Panc1 (cell line): ENCODE measurements at regions not wholly inside any gene's neighbourhood (a gene's known extent, or its start where the extent isn't known, plus 50 kb on each side); places are given as distances from the start of the nearest gene placed in this dataset.

Experiments used
- ATAC-seq: fragments of 200-7000 bp; cut with Tn5 transposase; 2 replicates; pipeline ENCODE4 v1.9.1; 2020; ENCODE audit warnings: mild to moderate bottlenecking, moderate library complexity
- BruUV-seq: library from RNA; stranded (reverse); fragments of 400-500 nt; replicated peaks from 2 replicates; lab custom pipeline; 2021; lab: Mats Ljungman, UMichigan
- CTCF ChIA-PET: fragments of 300-600 bp; sonication (Branson Sonifier 250); formaldehyde crosslinking; loops from one replicate; lab custom pipeline; 2022; ENCODE audit warnings: antibody characterized with exemption; lab: Charles Lee
- POLR2A ChIA-PET: fragments of 300-600 bp; sonication (Branson Sonifier 250); formaldehyde crosslinking; loops from one replicate; lab custom pipeline; 2022; ENCODE audit warnings: antibody characterized with exemption; lab: Charles Lee
- DNase-seq: peaks from one replicate; pipeline ENCODE4 v3.0.0-alpha.2; 2010; ENCODE audit warnings: low read depth, low spot score
- H3K27ac ChIP-seq: 2 replicates; pipeline ENCODE4 v1.5.1; 2011; ENCODE audit warnings: mild to moderate bottlenecking, low read length, inconsistent platforms
- H3K27me3 ChIP-seq: fragments of 200-500 bp; sonication (Bioruptor generic); 2 replicates; pipeline ENCODE4 v1.6.0; 2014; ENCODE audit warnings: low read length, inconsistent platforms; ENCODE audit not compliant: control insufficient read depth, insufficient read depth
- H3K36me3 ChIP-seq: fragments of 200-500 bp; sonication (Bioruptor generic); 2 replicates; pipeline ENCODE4 v1.5.1; 2014; ENCODE audit warnings: inconsistent platforms, mild to moderate bottlenecking, low read length, moderate library complexity; ENCODE audit not compliant: control insufficient read depth, insufficient read depth
- H3K4me1 ChIP-seq: 2 replicates; pipeline ENCODE4 v1.5.1; 2011; ENCODE audit warnings: inconsistent platforms, mild to moderate bottlenecking, low read length, moderate library complexity; ENCODE audit not compliant: control insufficient read depth, insufficient read depth
- H3K4me3 ChIP-seq, 2 experiments: 2 replicates each; pipeline ENCODE4 v1.5.1; 2011 to 2012; ENCODE audit warnings: low read depth in 2 of 2, low read length in 2 of 2, mild to moderate bottlenecking in 2 of 2, inconsistent platforms in 1 of 2, moderate library complexity in 1 of 2
- H3K9me3 ChIP-seq: fragments of 200-500 bp; sonication (Bioruptor generic); 2 replicates; pipeline ENCODE4 v1.5.1; 2014; ENCODE audit warnings: low read depth, mild to moderate bottlenecking, inconsistent platforms, low read length, moderate library complexity; ENCODE audit not compliant: control insufficient read depth, insufficient read depth
- POLR2AphosphoS5 ChIP-seq: IDR thresholded peaks from 2 replicates; pipeline ENCODE4 v1.6.1; 2012; ENCODE audit warnings: mild to moderate bottlenecking, low read depth, low read length, moderate library complexity
- SIN3A ChIP-seq: IDR thresholded peaks from 2 replicates; pipeline ENCODE4 v1.6.1; 2012; ENCODE audit warnings: low read depth, mild to moderate bottlenecking, low read length, moderate library complexity, borderline replicate concordance; ENCODE audit not compliant: insufficient read depth
- TCF7L2 ChIP-seq: IDR thresholded peaks from 2 replicates; pipeline ENCODE4 v1.6.1; 2011; ENCODE audit warnings: mild to moderate bottlenecking, low read depth, low read length, inconsistent platforms
- in situ Hi-C: cut with HindIII; loops from 2 replicates; pipeline ENCODE4 v1.10.0; 2016; ENCODE audit warnings: low sequenced_read_pairs, low pct_unique_long_range_greater_than_20kb
- intact Hi-C: fragments of 100-400 bp; cut with micrococcal nuclease; formaldehyde crosslinking; loops from one replicate; pipeline ENCODE4 v1.10.0; 2022; ENCODE audit not compliant: unreplicated experiment
- TF ChIP-seq, protein P1 (sequence below): fragments of 450-650 bp; IDR thresholded peaks from 2 replicates; pipeline ENCODE4 v1.5.1; 2017; ENCODE audit warnings: mild to moderate bottlenecking
- TF ChIP-seq, protein P2 (sequence below), 2 experiments: IDR thresholded peaks; 2 replicates each; pipeline ENCODE4 v1.6.1; 2011 to 2012; ENCODE audit warnings: low read depth in 2 of 2, control low read depth in 1 of 2, low read length in 1 of 2, mild to moderate bottlenecking in 1 of 2, moderate library complexity in 1 of 2; ENCODE audit not compliant: insufficient read depth in 1 of 2

DNA sequence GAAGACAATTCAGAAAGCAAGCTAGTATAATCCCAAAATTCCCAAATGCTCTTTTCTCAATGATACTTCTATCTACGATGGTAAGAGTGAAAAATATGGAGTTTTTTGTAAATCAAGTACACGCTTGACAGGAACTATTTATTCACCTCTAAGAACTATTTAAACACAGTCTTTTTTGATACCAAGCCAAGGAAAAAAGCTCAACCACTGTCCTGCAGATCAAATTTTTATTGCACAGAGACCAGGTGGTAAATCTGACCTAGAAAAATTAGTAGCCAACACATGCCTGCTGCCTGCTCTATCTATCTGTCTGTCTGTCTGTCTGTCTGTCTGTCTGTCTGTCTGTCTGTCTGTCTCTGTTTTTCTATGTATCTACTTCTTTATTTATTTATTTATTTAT lies 292.2 kb downstream of the MZT1 start:
- POLR2A ChIA-PET: interaction anchor here (0.6 kb wide), 1 partner anchor 1178 kb away, joined by 7 read pairs; no protein-coding TSS in a partner anchor
- H3K9me3 ChIP-seq: no peaks in the 10 kb centered on the region
- H3K36me3 ChIP-seq: no peaks in the 10 kb centered on the region
- no peaks in the 10 kb centered on the region for H3K27me3 ChIP-seq
- H3K4me3 ChIP-seq: no peak overlapping the region
- in situ Hi-C loops: no loop called here
- TF ChIP-seq, protein P1, sequence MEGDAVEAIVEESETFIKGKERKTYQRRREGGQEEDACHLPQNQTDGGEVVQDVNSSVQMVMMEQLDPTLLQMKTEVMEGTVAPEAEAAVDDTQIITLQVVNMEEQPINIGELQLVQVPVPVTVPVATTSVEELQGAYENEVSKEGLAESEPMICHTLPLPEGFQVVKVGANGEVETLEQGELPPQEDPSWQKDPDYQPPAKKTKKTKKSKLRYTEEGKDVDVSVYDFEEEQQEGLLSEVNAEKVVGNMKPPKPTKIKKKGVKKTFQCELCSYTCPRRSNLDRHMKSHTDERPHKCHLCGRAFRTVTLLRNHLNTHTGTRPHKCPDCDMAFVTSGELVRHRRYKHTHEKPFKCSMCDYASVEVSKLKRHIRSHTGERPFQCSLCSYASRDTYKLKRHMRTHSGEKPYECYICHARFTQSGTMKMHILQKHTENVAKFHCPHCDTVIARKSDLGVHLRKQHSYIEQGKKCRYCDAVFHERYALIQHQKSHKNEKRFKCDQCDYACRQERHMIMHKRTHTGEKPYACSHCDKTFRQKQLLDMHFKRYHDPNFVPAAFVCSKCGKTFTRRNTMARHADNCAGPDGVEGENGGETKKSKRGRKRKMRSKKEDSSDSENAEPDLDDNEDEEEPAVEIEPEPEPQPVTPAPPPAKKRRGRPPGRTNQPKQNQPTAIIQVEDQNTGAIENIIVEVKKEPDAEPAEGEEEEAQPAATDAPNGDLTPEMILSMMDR: no peak
- TF ChIP-seq TCF7L2: no peak
- TF ChIP-seq SIN3A: no peak
- TF ChIP-seq, protein P2, sequence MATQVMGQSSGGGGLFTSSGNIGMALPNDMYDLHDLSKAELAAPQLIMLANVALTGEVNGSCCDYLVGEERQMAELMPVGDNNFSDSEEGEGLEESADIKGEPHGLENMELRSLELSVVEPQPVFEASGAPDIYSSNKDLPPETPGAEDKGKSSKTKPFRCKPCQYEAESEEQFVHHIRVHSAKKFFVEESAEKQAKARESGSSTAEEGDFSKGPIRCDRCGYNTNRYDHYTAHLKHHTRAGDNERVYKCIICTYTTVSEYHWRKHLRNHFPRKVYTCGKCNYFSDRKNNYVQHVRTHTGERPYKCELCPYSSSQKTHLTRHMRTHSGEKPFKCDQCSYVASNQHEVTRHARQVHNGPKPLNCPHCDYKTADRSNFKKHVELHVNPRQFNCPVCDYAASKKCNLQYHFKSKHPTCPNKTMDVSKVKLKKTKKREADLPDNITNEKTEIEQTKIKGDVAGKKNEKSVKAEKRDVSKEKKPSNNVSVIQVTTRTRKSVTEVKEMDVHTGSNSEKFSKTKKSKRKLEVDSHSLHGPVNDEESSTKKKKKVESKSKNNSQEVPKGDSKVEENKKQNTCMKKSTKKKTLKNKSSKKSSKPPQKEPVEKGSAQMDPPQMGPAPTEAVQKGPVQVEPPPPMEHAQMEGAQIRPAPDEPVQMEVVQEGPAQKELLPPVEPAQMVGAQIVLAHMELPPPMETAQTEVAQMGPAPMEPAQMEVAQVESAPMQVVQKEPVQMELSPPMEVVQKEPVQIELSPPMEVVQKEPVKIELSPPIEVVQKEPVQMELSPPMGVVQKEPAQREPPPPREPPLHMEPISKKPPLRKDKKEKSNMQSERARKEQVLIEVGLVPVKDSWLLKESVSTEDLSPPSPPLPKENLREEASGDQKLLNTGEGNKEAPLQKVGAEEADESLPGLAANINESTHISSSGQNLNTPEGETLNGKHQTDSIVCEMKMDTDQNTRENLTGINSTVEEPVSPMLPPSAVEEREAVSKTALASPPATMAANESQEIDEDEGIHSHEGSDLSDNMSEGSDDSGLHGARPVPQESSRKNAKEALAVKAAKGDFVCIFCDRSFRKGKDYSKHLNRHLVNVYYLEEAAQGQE (IDR thresholded peaks at IDR 0.05; ENCODE audit: insufficient read depth in 1 of 2, low read depth in 2 of 2, low read length in 1 of 2): no peak
- no peak for TF ChIP-seq POLR2AphosphoS5
- CTCF ChIA-PET: no interaction called here
- no peak overlapping the region for H3K27ac ChIP-seq
- intact Hi-C loops: no loop called here
- BruUV-seq: no TSS peak
- H3K4me1 ChIP-seq: no peaks in the 10 kb centered on the region
- DNase-seq (no peak), ATAC-seq (no peak)

DNA sequence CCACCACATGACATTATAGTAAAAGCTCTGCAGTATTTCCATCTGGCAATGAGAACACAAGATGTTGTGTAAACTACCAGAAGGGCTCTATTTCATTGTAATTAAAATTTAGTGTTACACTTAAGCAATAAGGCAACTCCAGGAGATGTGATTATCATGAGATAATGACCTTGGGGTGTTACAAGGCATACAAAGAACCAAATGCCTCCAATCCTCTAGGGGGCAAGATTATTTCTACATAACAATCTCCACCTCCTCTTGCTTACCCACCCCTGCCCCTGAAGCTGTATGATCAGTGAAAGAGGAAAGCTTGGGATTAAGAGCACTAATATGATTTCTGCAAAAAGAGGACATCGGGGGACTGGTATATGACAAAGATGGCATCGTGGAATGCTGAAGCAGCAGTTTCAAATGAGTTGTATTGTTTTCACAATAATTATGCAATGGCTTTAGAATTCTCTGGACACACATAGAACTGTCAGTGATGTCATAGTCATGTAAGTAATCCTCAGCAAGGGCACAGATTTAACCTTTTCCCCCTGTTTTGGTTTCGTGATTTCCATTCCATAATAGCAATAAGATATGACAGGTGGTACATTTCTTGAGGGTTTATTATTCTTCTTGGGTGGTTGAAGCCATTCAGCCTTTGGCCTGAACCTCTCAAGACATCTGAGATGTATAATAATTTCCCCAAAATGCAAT lies 295.3 kb downstream of the MZT1 start:
- TF ChIP-seq, protein P2 (IDR thresholded peaks at IDR 0.05; ENCODE audit: insufficient read depth in 1 of 2, low read depth in 2 of 2, low read length in 1 of 2): no peak
- TF ChIP-seq, protein P1: no peak
- no peak overlapping the region for H3K4me3 ChIP-seq
- H3K36me3 ChIP-seq: no peaks in the 10 kb centered on the region
- no peaks in the 10 kb centered on the region for H3K9me3 ChIP-seq
- BruUV-seq: no TSS peak
- POLR2A ChIA-PET: no interaction called here
- ATAC-seq (no peak), DNase-seq (no peak)
- intact Hi-C loops (no loop called here), in situ Hi-C loops (no loop called here)
- CTCF ChIA-PET: no interaction called here
- H3K27me3 ChIP-seq: no peaks in the 10 kb centered on the region
- H3K4me1 ChIP-seq: no peaks in the 10 kb centered on the region
- no peak overlapping the region for H3K27ac ChIP-seq
